ENCODE measurements at regions not wholly inside any gene's neighbourhood (a gene's known extent, or its start where the extent isn't known, plus 50 kb on each side); places are given as distances from the start of the nearest gene placed in this dataset.

DNA sequence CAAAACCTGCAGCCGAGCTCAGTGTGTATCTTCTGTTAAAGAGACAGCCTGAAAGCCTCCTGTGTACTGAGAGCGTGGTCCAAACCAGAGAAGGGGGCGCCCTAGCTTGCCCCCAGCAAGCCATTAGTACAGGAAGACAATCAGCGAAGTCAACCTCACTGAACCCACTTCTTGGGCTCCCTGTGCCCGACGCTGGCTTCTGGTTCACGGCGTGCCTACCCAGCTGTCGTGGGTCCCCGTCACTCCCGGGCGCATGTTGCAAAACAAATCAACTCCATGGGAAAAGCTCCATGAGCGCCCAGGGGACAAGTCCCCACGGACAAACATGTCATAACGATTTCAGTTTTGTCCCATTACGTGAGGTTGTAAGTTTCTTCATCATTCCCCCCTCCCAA is 326.9 kb downstream of the SH3GL2 start:
- CTCF ChIA-PET: interaction anchor here (0.9 kb wide), 1 partner anchor 94 kb away, joined by 3 read pairs; no protein-coding TSS in a partner anchor
- SMC1A ChIA-PET (ENCODE audit: uncharacterized antibody, unreplicated experiment): no interaction called here
- POLR2A ChIA-PET: no interaction called here
- H3K4me2 ChIP-seq (ENCODE audit: control insufficient read depth, insufficient read depth): no peak overlapping the region
- FAIRE-seq: no peak
- H3K36me3 ChIP-seq (ENCODE audit: control insufficient read depth in 2 of 2, insufficient read depth in 2 of 2, low read length in 1 of 2): no peaks in the 10 kb centered on the region
- TF ChIP-seq DPF2 (IDR thresholded peaks at IDR 0.05): no peak
- no TSS peak for BruUV-seq (replicated peaks)
- no peaks in the 10 kb centered on the region for H3K79me2 ChIP-seq (ENCODE audit: control insufficient read depth, insufficient read depth, low read length)
- intact Hi-C loops (cut with micrococcal nuclease; ENCODE audit: unreplicated experiment) (no loop called here), in situ Hi-C loops (cut with MboI) (loop anchor here (10.0 kb wide), 1 partner anchor 61 kb away; no protein-coding TSS in a partner anchor)
- RAD21 ChIA-PET (ENCODE audit: unreplicated experiment): no interaction called here
- no peak overlapping the region for H3K9ac ChIP-seq (ENCODE audit: control insufficient read depth, insufficient read depth, low read length)
- WGBS (ENCODE audit: insufficient coverage, insufficient replicate concordance, low lambda C conversion rate, missing lambda C conversion rate): 27% methylated on average over 16 of the region's 16 CpGs
- H2AFZ ChIP-seq (ENCODE audit: control insufficient read depth, low read depth, low read length): no peak overlapping the region
- no peak overlapping the region for H3K27ac ChIP-seq (ENCODE audit: control insufficient read depth, insufficient read depth)
- no peaks in the 10 kb centered on the region for H3K4me1 ChIP-seq (ENCODE audit: control insufficient read depth, insufficient read depth, low read length)
- no peak overlapping the region for H3K4me3 ChIP-seq
- H4K20me1 ChIP-seq (ENCODE audit: control insufficient read depth, insufficient read depth): no peaks in the 10 kb centered on the region
- peaks cover 2 to 7% of the 10 kb centered on the region in 2 experiments for H3K27me3 ChIP-seq (replicated peaks in 1 of 2; ENCODE audit: control insufficient read depth in 2 of 2, insufficient read depth in 2 of 2, low read length in 1 of 2)
- no peak for ATAC-seq
- DNase-seq (ENCODE audit: low read depth, low spot score): no peak
- no peaks in the 10 kb centered on the region for H3K9me3 ChIP-seq (replicated peaks; ENCODE audit: control insufficient read depth, insufficient read depth, low read length)

DNA sequence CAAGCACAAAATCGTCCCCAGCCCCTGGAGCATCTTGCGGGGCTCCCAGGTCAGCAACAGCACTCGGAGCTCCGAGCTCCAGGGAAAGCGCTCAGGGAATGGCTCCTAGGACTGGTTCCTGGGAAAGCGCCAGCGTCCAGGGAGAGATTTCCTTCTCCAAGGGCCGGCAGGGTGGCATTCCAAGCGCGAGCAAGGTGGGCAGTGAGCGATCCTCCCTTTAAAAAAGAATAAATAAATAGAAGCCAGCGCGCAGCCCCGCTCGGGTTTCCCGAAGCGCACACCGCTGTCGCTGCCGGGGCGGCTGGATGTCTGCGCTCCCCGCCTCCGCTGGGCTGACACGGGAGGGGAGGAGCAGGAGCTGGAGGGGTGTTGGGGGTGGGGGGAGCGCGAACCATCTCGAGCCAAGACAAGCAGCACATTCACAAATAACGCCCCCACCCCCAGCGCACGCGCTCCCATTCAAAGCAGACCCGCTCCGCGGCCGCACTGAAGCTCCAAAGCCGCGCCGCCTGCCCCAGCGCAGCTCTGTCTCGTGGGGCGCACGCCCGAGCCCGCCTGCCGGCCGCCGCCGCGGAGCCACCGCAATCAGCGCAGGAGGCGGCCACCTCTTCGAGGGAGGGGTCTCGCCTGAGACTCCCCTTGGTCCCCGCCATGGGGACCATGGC is 327.4 kb downstream of the SH3GL2 start:
- CTCF ChIA-PET: interaction anchor here (0.9 kb wide), 1 partner anchor 95 kb away, joined by 3 read pairs; no protein-coding TSS in a partner anchor
- TF ChIP-seq CREM (IDR thresholded peaks at IDR 0.05; ENCODE audit: low read depth): no peak
- TF ChIP-seq, protein P1, sequence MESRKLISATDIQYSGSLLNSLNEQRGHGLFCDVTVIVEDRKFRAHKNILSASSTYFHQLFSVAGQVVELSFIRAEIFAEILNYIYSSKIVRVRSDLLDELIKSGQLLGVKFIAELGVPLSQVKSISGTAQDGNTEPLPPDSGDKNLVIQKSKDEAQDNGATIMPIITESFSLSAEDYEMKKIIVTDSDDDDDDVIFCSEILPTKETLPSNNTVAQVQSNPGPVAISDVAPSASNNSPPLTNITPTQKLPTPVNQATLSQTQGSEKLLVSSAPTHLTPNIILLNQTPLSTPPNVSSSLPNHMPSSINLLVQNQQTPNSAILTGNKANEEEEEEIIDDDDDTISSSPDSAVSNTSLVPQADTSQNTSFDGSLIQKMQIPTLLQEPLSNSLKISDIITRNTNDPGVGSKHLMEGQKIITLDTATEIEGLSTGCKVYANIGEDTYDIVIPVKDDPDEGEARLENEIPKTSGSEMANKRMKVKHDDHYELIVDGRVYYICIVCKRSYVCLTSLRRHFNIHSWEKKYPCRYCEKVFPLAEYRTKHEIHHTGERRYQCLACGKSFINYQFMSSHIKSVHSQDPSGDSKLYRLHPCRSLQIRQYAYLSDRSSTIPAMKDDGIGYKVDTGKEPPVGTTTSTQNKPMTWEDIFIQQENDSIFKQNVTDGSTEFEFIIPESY (IDR thresholded peaks at IDR 0.05): no peak
- TF ChIP-seq NR2C2 (IDR thresholded peaks at IDR 0.05; ENCODE audit: borderline replicate concordance, control insufficient read depth, insufficient read length, low read depth): no peak
- no peak for TF ChIP-seq CBX5 (IDR thresholded peaks at IDR 0.05; ENCODE audit: low read depth)
- no peak for TF ChIP-seq BHLHE40 (IDR thresholded peaks at IDR 0.05; ENCODE audit: borderline replicate concordance in 1 of 2, low read depth in 2 of 2, low read length in 1 of 2)
- TF ChIP-seq, protein P2, sequence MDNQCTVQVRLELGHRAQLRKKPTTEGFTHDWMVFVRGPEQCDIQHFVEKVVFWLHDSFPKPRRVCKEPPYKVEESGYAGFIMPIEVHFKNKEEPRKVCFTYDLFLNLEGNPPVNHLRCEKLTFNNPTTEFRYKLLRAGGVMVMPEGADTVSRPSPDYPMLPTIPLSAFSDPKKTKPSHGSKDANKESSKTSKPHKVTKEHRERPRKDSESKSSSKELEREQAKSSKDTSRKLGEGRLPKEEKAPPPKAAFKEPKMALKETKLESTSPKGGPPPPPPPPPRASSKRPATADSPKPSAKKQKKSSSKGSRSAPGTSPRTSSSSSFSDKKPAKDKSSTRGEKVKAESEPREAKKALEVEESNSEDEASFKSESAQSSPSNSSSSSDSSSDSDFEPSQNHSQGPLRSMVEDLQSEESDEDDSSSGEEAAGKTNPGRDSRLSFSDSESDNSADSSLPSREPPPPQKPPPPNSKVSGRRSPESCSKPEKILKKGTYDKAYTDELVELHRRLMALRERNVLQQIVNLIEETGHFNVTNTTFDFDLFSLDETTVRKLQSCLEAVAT (IDR thresholded peaks at IDR 0.05): no peak
- no peak for TF ChIP-seq ZNF207 (IDR thresholded peaks at IDR 0.05; ENCODE audit: borderline replicate concordance)
- TF ChIP-seq SRF (IDR thresholded peaks at IDR 0.05; ENCODE audit: low read depth in 2 of 2, low read length in 2 of 2): no peak
- no peak for TF ChIP-seq FOXK2 (IDR thresholded peaks at IDR 0.05)

More for the DNA sequence above, 327.4 kb downstream of the SH3GL2 start:
- whole genome bisulfite sequencing (ENCODE audit: insufficient coverage, insufficient replicate concordance, low lambda C conversion rate, missing lambda C conversion rate): 29% methylated on average over 32 of the region's 56 CpGs
- in situ Hi-C loops (cut with MboI): loop anchor here (10.0 kb wide), 1 partner anchor 62 kb away; no protein-coding TSS in a partner anchor
- no peaks in the 10 kb centered on the region for H3K4me1 ChIP-seq (ENCODE audit: control insufficient read depth, insufficient read depth, low read length)
- DNase-seq (ENCODE audit: low read depth, low spot score): no peak
- no peak for FAIRE-seq
- intact Hi-C loops (cut with micrococcal nuclease; ENCODE audit: unreplicated experiment): no loop called here
- H3K4me3 ChIP-seq: no peak overlapping the region
- BruUV-seq (replicated peaks): no TSS peak
- no peaks in the 10 kb centered on the region for H3K79me2 ChIP-seq (ENCODE audit: control insufficient read depth, insufficient read depth, low read length)
- POLR2A ChIA-PET: no interaction called here
- ATAC-seq: no peak
- H3K9ac ChIP-seq (ENCODE audit: control insufficient read depth, insufficient read depth, low read length): no peak overlapping the region
- no peak overlapping the region for H3K4me2 ChIP-seq (ENCODE audit: control insufficient read depth, insufficient read depth)
- H3K36me3 ChIP-seq (ENCODE audit: control insufficient read depth in 2 of 2, insufficient read depth in 2 of 2, low read length in 1 of 2): no peaks in the 10 kb centered on the region
- RAD21 ChIA-PET (ENCODE audit: unreplicated experiment): no interaction called here
- peaks cover 2 to 7% of the 10 kb centered on the region in 2 experiments for H3K27me3 ChIP-seq (replicated peaks in 1 of 2; ENCODE audit: control insufficient read depth in 2 of 2, insufficient read depth in 2 of 2, low read length in 1 of 2)
- H2AFZ ChIP-seq (ENCODE audit: control insufficient read depth, low read depth, low read length): no peak overlapping the region
- SMC1A ChIA-PET (ENCODE audit: uncharacterized antibody, unreplicated experiment): no interaction called here
- no peaks in the 10 kb centered on the region for H4K20me1 ChIP-seq (ENCODE audit: control insufficient read depth, insufficient read depth)
- H3K9me3 ChIP-seq (replicated peaks; ENCODE audit: control insufficient read depth, insufficient read depth, low read length): no peaks in the 10 kb centered on the region
- H3K27ac ChIP-seq (ENCODE audit: control insufficient read depth, insufficient read depth): no peak overlapping the region
